ENCODE measurements at regions not wholly inside any gene's neighbourhood (a gene's known extent, or its start where the extent isn't known, plus 50 kb on each side); places are given as distances from the start of the nearest gene placed in this dataset.
A peak's percentile ranks its signal among the peaks of the same experiment; 100 is the strongest.

DNA sequence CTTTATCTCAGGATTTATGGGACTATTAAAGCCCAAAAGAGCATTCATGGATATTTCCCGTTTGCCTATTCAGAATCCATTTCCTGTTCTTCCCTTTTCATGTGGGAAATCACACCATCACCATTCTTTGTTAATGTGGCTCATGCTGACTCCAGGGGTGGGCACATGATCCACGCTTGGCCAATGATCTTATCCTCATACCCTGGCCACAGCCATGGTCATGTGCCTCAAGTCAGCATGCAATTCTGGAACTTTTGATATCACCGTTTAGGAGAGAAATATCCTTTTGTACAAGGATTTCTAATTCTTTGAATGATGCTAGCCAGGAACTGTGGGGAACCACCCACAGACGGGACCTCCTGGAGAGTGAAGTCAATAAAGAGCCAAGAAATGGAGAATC, 272.2 kb downstream of the PRELID2 start:
- no peak for ATAC-seq
- TF ChIP-seq PPARA (CRISPR knock-in tag; IDR thresholded peaks at IDR 0.05; ENCODE audit: borderline replicate concordance), result no peak
- TF ChIP-seq TCF4 (CRISPR knock-in tag; IDR thresholded peaks at IDR 0.05; ENCODE audit: borderline replicate concordance), result no peak
- TF ChIP-seq BACH2 (CRISPR knock-in tag; IDR thresholded peaks at IDR 0.05; ENCODE audit: borderline replicate concordance), result no peak
- TF ChIP-seq, protein P1, sequence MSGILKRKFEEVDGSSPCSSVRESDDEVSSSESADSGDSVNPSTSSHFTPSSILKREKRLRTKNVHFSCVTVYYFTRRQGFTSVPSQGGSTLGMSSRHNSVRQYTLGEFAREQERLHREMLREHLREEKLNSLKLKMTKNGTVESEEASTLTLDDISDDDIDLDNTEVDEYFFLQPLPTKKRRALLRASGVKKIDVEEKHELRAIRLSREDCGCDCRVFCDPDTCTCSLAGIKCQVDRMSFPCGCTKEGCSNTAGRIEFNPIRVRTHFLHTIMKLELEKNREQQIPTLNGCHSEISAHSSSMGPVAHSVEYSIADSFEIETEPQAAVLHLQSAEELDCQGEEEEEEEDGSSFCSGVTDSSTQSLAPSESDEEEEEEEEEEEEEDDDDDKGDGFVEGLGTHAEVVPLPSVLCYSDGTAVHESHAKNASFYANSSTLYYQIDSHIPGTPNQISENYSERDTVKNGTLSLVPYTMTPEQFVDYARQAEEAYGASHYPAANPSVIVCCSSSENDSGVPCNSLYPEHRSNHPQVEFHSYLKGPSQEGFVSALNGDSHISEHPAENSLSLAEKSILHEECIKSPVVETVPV (CRISPR knock-in tag; IDR thresholded peaks at IDR 0.05), result no peak
- TF ChIP-seq ZNF70 (CRISPR knock-in tag; IDR thresholded peaks at IDR 0.05), result no peak
- TF ChIP-seq GLIS3 (CRISPR knock-in tag; IDR thresholded peaks at IDR 0.05), result no peak
- TF ChIP-seq ZC3H10 (CRISPR knock-in tag; IDR thresholded peaks at IDR 0.05), result no peak
- TF ChIP-seq, protein P2, sequence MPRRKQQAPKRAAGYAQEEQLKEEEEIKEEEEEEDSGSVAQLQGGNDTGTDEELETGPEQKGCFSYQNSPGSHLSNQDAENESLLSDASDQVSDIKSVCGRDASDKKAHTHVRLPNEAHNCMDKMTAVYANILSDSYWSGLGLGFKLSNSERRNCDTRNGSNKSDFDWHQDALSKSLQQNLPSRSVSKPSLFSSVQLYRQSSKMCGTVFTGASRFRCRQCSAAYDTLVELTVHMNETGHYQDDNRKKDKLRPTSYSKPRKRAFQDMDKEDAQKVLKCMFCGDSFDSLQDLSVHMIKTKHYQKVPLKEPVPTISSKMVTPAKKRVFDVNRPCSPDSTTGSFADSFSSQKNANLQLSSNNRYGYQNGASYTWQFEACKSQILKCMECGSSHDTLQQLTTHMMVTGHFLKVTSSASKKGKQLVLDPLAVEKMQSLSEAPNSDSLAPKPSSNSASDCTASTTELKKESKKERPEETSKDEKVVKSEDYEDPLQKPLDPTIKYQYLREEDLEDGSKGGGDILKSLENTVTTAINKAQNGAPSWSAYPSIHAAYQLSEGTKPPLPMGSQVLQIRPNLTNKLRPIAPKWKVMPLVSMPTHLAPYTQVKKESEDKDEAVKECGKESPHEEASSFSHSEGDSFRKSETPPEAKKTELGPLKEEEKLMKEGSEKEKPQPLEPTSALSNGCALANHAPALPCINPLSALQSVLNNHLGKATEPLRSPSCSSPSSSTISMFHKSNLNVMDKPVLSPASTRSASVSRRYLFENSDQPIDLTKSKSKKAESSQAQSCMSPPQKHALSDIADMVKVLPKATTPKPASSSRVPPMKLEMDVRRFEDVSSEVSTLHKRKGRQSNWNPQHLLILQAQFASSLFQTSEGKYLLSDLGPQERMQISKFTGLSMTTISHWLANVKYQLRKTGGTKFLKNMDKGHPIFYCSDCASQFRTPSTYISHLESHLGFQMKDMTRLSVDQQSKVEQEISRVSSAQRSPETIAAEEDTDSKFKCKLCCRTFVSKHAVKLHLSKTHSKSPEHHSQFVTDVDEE (CRISPR knock-in tag; IDR thresholded peaks at IDR 0.05), result no peak
- TF ChIP-seq ISL1 (CRISPR knock-in tag; IDR thresholded peaks at IDR 0.05), result no peak
- no peak for TF ChIP-seq ZNF8 (CRISPR knock-in tag; IDR thresholded peaks at IDR 0.05)
- TF ChIP-seq RARB (CRISPR knock-in tag; IDR thresholded peaks at IDR 0.05), result no peak

DNA sequence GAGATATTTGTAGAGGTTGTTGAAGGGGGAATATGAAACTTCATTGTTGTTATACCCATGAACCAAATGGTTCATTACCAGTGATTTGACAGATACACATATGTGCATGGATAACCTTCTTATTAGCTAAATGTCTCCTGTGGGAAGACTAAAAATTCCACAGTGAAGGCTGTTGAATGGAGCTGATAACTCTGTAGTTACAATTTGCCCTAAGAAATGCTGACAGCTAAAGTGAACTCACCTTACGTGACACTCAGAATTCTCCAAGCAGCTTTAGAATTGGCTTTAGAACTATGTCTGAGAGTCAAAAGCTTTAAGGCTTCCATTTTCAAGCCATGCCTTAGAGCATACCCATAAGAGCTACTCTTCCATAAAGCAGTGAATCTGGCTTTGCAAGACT, 276.9 kb downstream of the PRELID2 start:
- no peak for TF ChIP-seq SNAI2 (CRISPR knock-in tag; IDR thresholded peaks at IDR 0.05)
- TF ChIP-seq, protein P1 (CRISPR knock-in tag; IDR thresholded peaks at IDR 0.05), result no peak
- TF ChIP-seq GLIS3 (CRISPR knock-in tag; IDR thresholded peaks at IDR 0.05), result no peak
- TF ChIP-seq, protein P2 (CRISPR knock-in tag; IDR thresholded peaks at IDR 0.05), result no peak
- no peak for TF ChIP-seq ZFP3 (CRISPR knock-in tag; IDR thresholded peaks at IDR 0.05)
- no peak for TF ChIP-seq TOX (CRISPR knock-in tag; IDR thresholded peaks at IDR 0.05; ENCODE audit: borderline replicate concordance)
- TF ChIP-seq ZFP30 (CRISPR knock-in tag; IDR thresholded peaks at IDR 0.05), result no peak
- TF ChIP-seq ZNF70 (CRISPR knock-in tag; IDR thresholded peaks at IDR 0.05), result no peak
- no peak for TF ChIP-seq CSDC2 (CRISPR knock-in tag; IDR thresholded peaks at IDR 0.05)
- no peak for TF ChIP-seq TCF4 (CRISPR knock-in tag; IDR thresholded peaks at IDR 0.05; ENCODE audit: borderline replicate concordance)
- no peak for TF ChIP-seq ZNF8 (CRISPR knock-in tag; IDR thresholded peaks at IDR 0.05)
- ATAC-seq, result peak; percentile 7; the same call in 1 of the 3 replicates

DNA sequence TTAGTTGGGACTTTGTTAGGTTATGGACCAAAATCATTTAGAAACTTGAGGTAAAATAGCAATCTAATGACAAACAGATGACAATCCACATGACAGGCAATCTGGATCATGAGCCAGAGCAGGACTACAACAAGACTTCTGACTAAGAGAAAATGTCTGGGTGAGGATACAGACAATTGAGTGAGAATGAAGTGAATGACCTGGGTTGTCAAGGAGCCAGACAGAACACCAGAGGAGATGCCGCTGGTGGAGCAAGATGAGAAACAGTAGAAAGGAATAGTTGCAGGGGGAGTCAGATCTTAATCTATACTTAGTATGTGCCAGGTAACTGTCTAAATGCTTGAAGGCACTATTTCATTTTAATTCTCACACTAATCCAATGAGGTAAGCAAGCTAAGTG, 277.8 kb downstream of the PRELID2 start:
- ATAC-seq, result peak; percentile 57
- no peak for TF ChIP-seq SNAI2 (CRISPR knock-in tag; IDR thresholded peaks at IDR 0.05)
- TF ChIP-seq, protein P3, sequence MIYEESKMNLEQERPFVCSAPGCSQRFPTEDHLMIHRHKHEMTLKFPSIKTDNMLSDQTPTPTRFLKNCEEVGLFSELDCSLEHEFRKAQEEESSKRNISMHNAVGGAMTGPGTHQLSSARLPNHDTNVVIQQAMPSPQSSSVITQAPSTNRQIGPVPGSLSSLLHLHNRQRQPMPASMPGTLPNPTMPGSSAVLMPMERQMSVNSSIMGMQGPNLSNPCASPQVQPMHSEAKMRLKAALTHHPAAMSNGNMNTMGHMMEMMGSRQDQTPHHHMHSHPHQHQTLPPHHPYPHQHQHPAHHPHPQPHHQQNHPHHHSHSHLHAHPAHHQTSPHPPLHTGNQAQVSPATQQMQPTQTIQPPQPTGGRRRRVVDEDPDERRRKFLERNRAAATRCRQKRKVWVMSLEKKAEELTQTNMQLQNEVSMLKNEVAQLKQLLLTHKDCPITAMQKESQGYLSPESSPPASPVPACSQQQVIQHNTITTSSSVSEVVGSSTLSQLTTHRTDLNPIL (CRISPR knock-in tag; IDR thresholded peaks at IDR 0.05; ENCODE audit: low read depth), result no peak
- no peak for TF ChIP-seq ZNF565 (CRISPR knock-in tag; conservative IDR thresholded peaks at IDR 0.05; ENCODE audit: low read depth)
- TF ChIP-seq BACH2 (CRISPR knock-in tag; IDR thresholded peaks at IDR 0.05; ENCODE audit: borderline replicate concordance), result no peak
- TF ChIP-seq, protein P1 (CRISPR knock-in tag; IDR thresholded peaks at IDR 0.05), result no peak
- TF ChIP-seq ZFP30 (CRISPR knock-in tag; IDR thresholded peaks at IDR 0.05), result no peak
- no peak for TF ChIP-seq ZC3H10 (CRISPR knock-in tag; IDR thresholded peaks at IDR 0.05)
- TF ChIP-seq, protein P2 (CRISPR knock-in tag; IDR thresholded peaks at IDR 0.05), result no peak
- no peak for TF ChIP-seq TOX (CRISPR knock-in tag; IDR thresholded peaks at IDR 0.05; ENCODE audit: borderline replicate concordance)
- no peak for TF ChIP-seq ZFP3 (CRISPR knock-in tag; IDR thresholded peaks at IDR 0.05)
- TF ChIP-seq ZNF70 (CRISPR knock-in tag; IDR thresholded peaks at IDR 0.05), result no peak
- TF ChIP-seq, protein P4, sequence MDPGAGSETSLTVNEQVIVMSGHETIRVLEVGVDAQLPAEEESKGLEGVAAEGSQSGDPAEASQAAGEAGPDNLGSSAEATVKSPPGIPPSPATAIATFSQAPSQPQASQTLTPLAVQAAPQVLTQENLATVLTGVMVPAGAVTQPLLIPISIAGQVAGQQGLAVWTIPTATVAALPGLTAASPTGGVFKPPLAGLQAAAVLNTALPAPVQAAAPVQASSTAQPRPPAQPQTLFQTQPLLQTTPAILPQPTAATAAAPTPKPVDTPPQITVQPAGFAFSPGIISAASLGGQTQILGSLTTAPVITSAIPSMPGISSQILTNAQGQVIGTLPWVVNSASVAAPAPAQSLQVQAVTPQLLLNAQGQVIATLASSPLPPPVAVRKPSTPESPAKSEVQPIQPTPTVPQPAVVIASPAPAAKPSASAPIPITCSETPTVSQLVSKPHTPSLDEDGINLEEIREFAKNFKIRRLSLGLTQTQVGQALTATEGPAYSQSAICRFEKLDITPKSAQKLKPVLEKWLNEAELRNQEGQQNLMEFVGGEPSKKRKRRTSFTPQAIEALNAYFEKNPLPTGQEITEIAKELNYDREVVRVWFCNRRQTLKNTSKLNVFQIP (CRISPR knock-in tag; IDR thresholded peaks at IDR 0.05; ENCODE audit: borderline replicate concordance, low read depth), result no peak
- TF ChIP-seq GLIS3 (CRISPR knock-in tag; IDR thresholded peaks at IDR 0.05), result no peak
- TF ChIP-seq ISL1 (CRISPR knock-in tag; IDR thresholded peaks at IDR 0.05), result no peak
